Neural progenitor cell (in vitro differentiated cells): ENCODE measurements at regions not wholly inside any gene's neighbourhood (a gene's known extent, or its start where the extent isn't known, plus 50 kb on each side); places are given as distances from the start of the nearest gene placed in this dataset.
A peak's percentile ranks its signal among the peaks of the same experiment; 100 is the strongest.

Experiments used
- DNase-seq: peaks from one replicate; pipeline ENCODE4 v3.0.0-alpha.2; 2016; ENCODE audit warnings: low spot score
- H2AFZ ChIP-seq: fragments of 200-600 bp; sonication (generic); replicated peaks from 2 replicates; pipeline ENCODE4 v1.6.1; 2016; ENCODE audit warnings: antibody characterized with exemption
- H3F3A ChIP-seq: fragments of 200-600 bp; sonication (generic); 2 replicates; pipeline ENCODE4 v1.6.1; 2016; ENCODE audit warnings: antibody characterized with exemption, low read depth
- H3K27ac ChIP-seq: fragments of 200-600 bp; sonication (generic); 2 replicates; pipeline ENCODE4 v1.5.1; 2016; ENCODE audit warnings: mild to moderate bottlenecking
- H3K27me3 ChIP-seq: fragments of 200-600 bp; sonication (generic); 2 replicates; pipeline ENCODE4 v1.6.1; 2016; ENCODE audit warnings: mild to moderate bottlenecking, moderate library complexity
- H3K36me3 ChIP-seq: fragments of 200-600 bp; sonication (generic); 2 replicates; pipeline ENCODE4 v1.5.1; 2016
- H3K4me1 ChIP-seq: fragments of 200-600 bp; sonication (generic); 2 replicates; pipeline ENCODE4 v1.6.1; 2016; ENCODE audit warnings: mixed run types
- H3K4me2 ChIP-seq: fragments of 200-600 bp; sonication (generic); 2 replicates; pipeline ENCODE4 v1.6.1; 2016
- H3K4me3 ChIP-seq: fragments of 200-600 bp; sonication (generic); 2 replicates; pipeline ENCODE4 v1.5.1; 2016
- H3K79me2 ChIP-seq: fragments of 200-600 bp; sonication (generic); 2 replicates; pipeline ENCODE4 v1.6.1; 2016; ENCODE audit warnings: low read depth
- H3K9ac ChIP-seq: fragments of 200-600 bp; sonication (generic); 2 replicates; pipeline ENCODE4 v1.6.1; 2016
- H3K9me3 ChIP-seq: fragments of 200-600 bp; sonication (generic); 2 replicates; pipeline ENCODE4 v1.5.1; 2016; ENCODE audit warnings: low read depth
- H4K20me1 ChIP-seq: fragments of 200-600 bp; sonication (generic); 2 replicates; pipeline ENCODE4 v1.6.1; 2016; ENCODE audit warnings: low read depth
- H3K27ac Mint-ChIP-seq: 3 replicates; pipeline ENCODE4 v1.8.0; 2021; ENCODE audit warnings: mixed read lengths
- H3K27me3 Mint-ChIP-seq: 2 replicates; pipeline ENCODE4 v1.8.0; 2022; ENCODE audit warnings: low read depth, mild to moderate bottlenecking, inconsistent platforms, moderate library complexity, mixed read lengths; ENCODE audit not compliant: insufficient read depth
- H3K36me3 Mint-ChIP-seq: 3 replicates; pipeline ENCODE4 v1.8.0; 2021; ENCODE audit warnings: mixed read lengths
- H3K4me1 Mint-ChIP-seq: 3 replicates; pipeline ENCODE4 v1.8.0; 2021; ENCODE audit warnings: mixed read lengths
- H3K4me3 Mint-ChIP-seq: 3 replicates; pipeline ENCODE4 v1.8.0; 2021; ENCODE audit warnings: mild to moderate bottlenecking, moderate library complexity, mixed read lengths
- H3K9me3 Mint-ChIP-seq: 3 replicates; pipeline ENCODE4 v1.8.0; 2020; ENCODE audit warnings: mixed read lengths
- CTCF ChIP-seq: fragments of 200-600 bp; sonication (generic); IDR thresholded peaks from 2 replicates; pipeline ENCODE4 v1.5.1; 2017; ENCODE audit warnings: antibody characterized with exemption, mild to moderate bottlenecking
- EZH2 ChIP-seq: fragments of 200-600 bp; sonication (generic); IDR thresholded peaks from 2 replicates; pipeline ENCODE4 v1.6.1; 2017; ENCODE audit warnings: antibody characterized with exemption, mild to moderate bottlenecking, moderate library complexity
- EZH2phosphoT487 ChIP-seq: fragments of 200-600 bp; sonication (generic); IDR thresholded peaks from 2 replicates; pipeline ENCODE4 v1.6.1; 2017; ENCODE audit warnings: antibody characterized with exemption

- Histone ChIP-seq H3F3A (peaks cover 16% of the 10 kb centered on the region), H3K4me2 (peak overlapping the region; percentile 36), H3K9me3 (no peaks in the 10 kb centered on the region), H3K4me3 (no peak overlapping the region), H3K27me3 (no peaks in the 10 kb centered on the region), H3K79me2 (no peaks in the 10 kb centered on the region), H3K4me1 (peaks cover 44% of the 10 kb centered on the region), H3K36me3 (no peaks in the 10 kb centered on the region), H3K27ac (peak overlapping the region; percentile 72), H2AFZ (no peak overlapping the region), H4K20me1 (no peaks in the 10 kb centered on the region), H3K9ac (no peak overlapping the region)
- Mint-ChIP-seq H3K4me1 (peaks cover 70% of the 10 kb centered on the region), H3K9me3 (peaks cover 26% of the 10 kb centered on the region), H3K4me3 (no peak overlapping the region), H3K27ac (peak overlapping the region; percentile 74), H3K36me3 (peaks cover 15% of the 10 kb centered on the region), H3K27me3 (peaks cover 2% of the 10 kb centered on the region)
- TF ChIP-seq CTCF (no peak), EZH2phosphoT487 (no peak), EZH2 (no peak)
- DNase-seq: peak; percentile 53
Observed at GRCh38 chr13:24093047-24093446, 67.5 kb upstream of the SPATA13 start.

GRCh38 chr13:24096659-24097058 is 63.9 kb upstream of the SPATA13 start:
- Histone ChIP-seq H4K20me1 (no peaks in the 10 kb centered on the region), H3K9ac (no peak overlapping the region), H3K36me3 (no peaks in the 10 kb centered on the region), H3K9me3 (no peaks in the 10 kb centered on the region), H3K27ac (no peak overlapping the region), H3K27me3 (no peaks in the 10 kb centered on the region), H2AFZ (no peak overlapping the region), H3F3A (peaks cover 16% of the 10 kb centered on the region), H3K4me3 (no peak overlapping the region), H3K79me2 (no peaks in the 10 kb centered on the region), H3K4me1 (peaks cover 49% of the 10 kb centered on the region), H3K4me2 (no peak overlapping the region)
- TF ChIP-seq EZH2phosphoT487 (no peak), EZH2 (no peak), CTCF (no peak)
- peaks cover 15% of the 10 kb centered on the region for H3K36me3 Mint-ChIP-seq
- no peak overlapping the region for H3K4me3 Mint-ChIP-seq
- peak overlapping the region; percentile 47 for H3K27ac Mint-ChIP-seq
- H3K4me1 Mint-ChIP-seq: peaks cover 60% of the 10 kb centered on the region
- no peak for DNase-seq
- H3K27me3 Mint-ChIP-seq: peaks cover 2% of the 10 kb centered on the region
- H3K9me3 Mint-ChIP-seq: peaks cover 23% of the 10 kb centered on the region

GRCh38 chr13:24097064-24097463 is 63.5 kb upstream of the SPATA13 start:
- no peak overlapping the region for H2AFZ ChIP-seq
- peak overlapping the region; percentile 47 for H3K27ac Mint-ChIP-seq

More at GRCh38 chr13:24097064-24097463, 63.5 kb upstream of the SPATA13 start:
- H3F3A ChIP-seq: peaks cover 16% of the 10 kb centered on the region
- H3K9me3 ChIP-seq: no peaks in the 10 kb centered on the region
- H3K4me3 ChIP-seq: no peak overlapping the region
- no peaks in the 10 kb centered on the region for H3K27me3 ChIP-seq
- Mint-ChIP-seq H3K27me3 (peaks cover 2% of the 10 kb centered on the region), H3K4me1 (peaks cover 56% of the 10 kb centered on the region), H3K36me3 (peaks cover 15% of the 10 kb centered on the region), H3K9me3 (peaks cover 23% of the 10 kb centered on the region), H3K4me3 (no peak overlapping the region)
- H3K79me2 ChIP-seq: no peaks in the 10 kb centered on the region
- no peaks in the 10 kb centered on the region for H4K20me1 ChIP-seq
- DNase-seq: no peak
- no peak overlapping the region for H3K9ac ChIP-seq
- H3K27ac ChIP-seq: no peak overlapping the region
- TF ChIP-seq CTCF (no peak), EZH2 (no peak), EZH2phosphoT487 (no peak)
- H3K4me2 ChIP-seq: no peak overlapping the region
- no peaks in the 10 kb centered on the region for H3K36me3 ChIP-seq
- H3K4me1 ChIP-seq: peaks cover 45% of the 10 kb centered on the region
